ENCODE measurements at regions not wholly inside any gene's neighbourhood (a gene's known extent, or its start where the extent isn't known, plus 50 kb on each side); places are given as distances from the start of the nearest gene placed in this dataset.

- TF ChIP-seq CTCF (IDR thresholded peaks at IDR 0.05; ENCODE audit: poor library complexity) = no peak
- no peak for TF ChIP-seq EZH2 (IDR thresholded peaks at IDR 0.05; ENCODE audit: borderline replicate concordance)
Observed at GRCh38 chr1:41994195-41994894, 75.6 kb upstream of the HIVEP3 start.

Data from hepatocyte (in vitro differentiated cells).